H9 (cell line): ENCODE measurements at regions not wholly inside any gene's neighbourhood (a gene's known extent, or its start where the extent isn't known, plus 50 kb on each side); places are given as distances from the start of the nearest gene placed in this dataset.
A peak's percentile ranks its signal among the peaks of the same experiment; 100 is the strongest.

Source experiments
- DNase-seq: peaks from one replicate; pipeline ENCODE4 v3.0.0-alpha.2; 2017
- H2AFZ ChIP-seq: one replicate; pipeline ENCODE4 v1.6.1; 2013; ENCODE audit warnings: mild to moderate bottlenecking, low read length, control low read depth, moderate library complexity
- H2AK5ac ChIP-seq: 2 replicates; pipeline ENCODE4 v1.6.1; 2013; ENCODE audit warnings: low read length, control low read depth, mixed read lengths; ENCODE audit not compliant: insufficient read length
- H2BK120ac ChIP-seq: one replicate; pipeline ENCODE4 v1.6.1; 2013; ENCODE audit warnings: low read depth, mild to moderate bottlenecking, low read length, control low read depth, inconsistent platforms; ENCODE audit not compliant: poor library complexity, severe bottlenecking
- H2BK12ac ChIP-seq: 2 replicates; pipeline ENCODE4 v1.6.1; 2013; ENCODE audit warnings: low read length, control low read depth, mixed read lengths, low read depth; ENCODE audit not compliant: insufficient read length
- H2BK15ac ChIP-seq: 2 replicates; pipeline ENCODE4 v1.6.1; 2013; ENCODE audit warnings: low read depth, low read length, control low read depth
- H2BK20ac ChIP-seq: one replicate; pipeline ENCODE4 v1.6.1; 2013; ENCODE audit warnings: low read depth, mild to moderate bottlenecking, low read length, control low read depth, inconsistent platforms; ENCODE audit not compliant: poor library complexity, severe bottlenecking
- H2BK5ac ChIP-seq: 2 replicates; pipeline ENCODE4 v1.6.1; 2013; ENCODE audit warnings: low read length, control low read depth, mixed read lengths; ENCODE audit not compliant: insufficient read length
- H3K14ac ChIP-seq: 2 replicates; pipeline ENCODE4 v1.6.1; 2013; ENCODE audit warnings: low read length, control low read depth; ENCODE audit not compliant: insufficient read depth
- H3K18ac ChIP-seq: 2 replicates; pipeline ENCODE4 v1.6.1; 2013; ENCODE audit warnings: low read depth, mild to moderate bottlenecking, mixed read lengths, low read length, control low read depth; ENCODE audit not compliant: insufficient read length
- H3K23ac ChIP-seq: 2 replicates; pipeline ENCODE4 v1.6.1; 2013; ENCODE audit warnings: low read length, control low read depth, mixed read lengths, low read depth; ENCODE audit not compliant: insufficient read length
- H3K23me2 ChIP-seq: 2 replicates; pipeline ENCODE4 v1.6.1; 2013; ENCODE audit warnings: low read depth, mild to moderate bottlenecking, mixed read lengths, low read length, control low read depth; ENCODE audit not compliant: insufficient read length, poor library complexity, severe bottlenecking
- H3K27ac ChIP-seq: 2 replicates; pipeline ENCODE4 v1.5.1; 2013; ENCODE audit warnings: low read length, control low read depth, mixed read lengths, low read depth; ENCODE audit not compliant: insufficient read length
- H3K27me3 ChIP-seq: 2 replicates; pipeline ENCODE4 v1.6.1; 2013; ENCODE audit warnings: low read length, control low read depth, inconsistent platforms; ENCODE audit not compliant: insufficient read depth
- H3K4ac ChIP-seq: 2 replicates; pipeline ENCODE4 v1.6.1; 2013; ENCODE audit warnings: low read depth, mild to moderate bottlenecking, control low read depth, inconsistent platforms, low read length, moderate library complexity
- H3K4me1 ChIP-seq: 2 replicates; pipeline ENCODE4 v1.6.1; 2013; ENCODE audit warnings: low read length, control low read depth, inconsistent platforms; ENCODE audit not compliant: insufficient read depth
- H3K4me2 ChIP-seq: 2 replicates; pipeline ENCODE4 v1.6.1; 2013; ENCODE audit warnings: low read length, control low read depth, mixed read lengths; ENCODE audit not compliant: insufficient read length, insufficient read depth
- H3K56ac ChIP-seq: 2 replicates; pipeline ENCODE4 v1.6.1; 2013; ENCODE audit warnings: low read depth, mild to moderate bottlenecking, mixed read lengths, low read length, control low read depth; ENCODE audit not compliant: insufficient read length
- H3K79me1 ChIP-seq: 2 replicates; pipeline ENCODE4 v1.6.1; 2013; ENCODE audit warnings: low read depth, mild to moderate bottlenecking, moderate library complexity, low read length, control low read depth, inconsistent platforms; ENCODE audit not compliant: insufficient read depth, poor library complexity, severe bottlenecking
- H3K79me2 ChIP-seq: 2 replicates; pipeline ENCODE4 v1.6.1; 2013; ENCODE audit warnings: low read length, control low read depth, inconsistent platforms; ENCODE audit not compliant: insufficient read depth
- H3K9ac ChIP-seq: 2 replicates; pipeline ENCODE4 v1.6.1; 2013; ENCODE audit warnings: low read length, control low read depth, mixed read lengths; ENCODE audit not compliant: insufficient read length; ENCODE audit errors: extremely low read depth
- H3K9me3 ChIP-seq: one replicate; pipeline ENCODE4 v1.6.1; 2013; ENCODE audit warnings: low read depth, low read length, inconsistent platforms; ENCODE audit not compliant: control insufficient read depth
- H3T11ph ChIP-seq: one replicate; pipeline ENCODE4 v1.6.1; 2013; ENCODE audit warnings: mild to moderate bottlenecking, low read length, control low read depth, inconsistent platforms
- H4K20me1 ChIP-seq: one replicate; pipeline ENCODE4 v1.6.1; 2013; ENCODE audit not compliant: control insufficient read depth, insufficient read length, insufficient read depth
- H4K5ac ChIP-seq: 2 replicates; pipeline ENCODE4 v1.6.1; 2013; ENCODE audit warnings: low read depth, mild to moderate bottlenecking, mixed read lengths, low read length, control low read depth; ENCODE audit not compliant: insufficient read length
- H4K8ac ChIP-seq: replicated peaks from 2 replicates; pipeline ENCODE4 v1.6.1; 2013; ENCODE audit warnings: low read length, control low read depth, mixed read lengths, low read depth; ENCODE audit not compliant: insufficient read length
- H4K91ac ChIP-seq: 2 replicates; pipeline ENCODE4 v1.6.1; 2013; ENCODE audit warnings: low read depth, mild to moderate bottlenecking, moderate library complexity, mixed read lengths, low read length, control low read depth; ENCODE audit not compliant: insufficient read length
- H3K27ac Mint-ChIP-seq, 3 experiments: 2 replicates in 2 of 3; 3 replicates in 1 of 3; pipeline ENCODE4 v1.8.0; 2020 to 2021; ENCODE audit warnings: mixed read lengths in 3 of 3, mild to moderate bottlenecking in 1 of 3, moderate library complexity in 1 of 3
- H3K27me3 Mint-ChIP-seq: 2 replicates; pipeline ENCODE4 v1.8.0; 2021; ENCODE audit warnings: low read depth, mild to moderate bottlenecking, moderate library complexity, mixed read lengths
- H3K36me3 Mint-ChIP-seq, 3 experiments: 2 replicates in 2 of 3; 3 replicates in 1 of 3; pipeline ENCODE4 v1.8.0; 2020 to 2021; ENCODE audit warnings: low read depth in 3 of 3, mixed read lengths in 3 of 3; ENCODE audit not compliant: insufficient read depth in 1 of 3
- H3K4me1 Mint-ChIP-seq, 2 experiments: 2 replicates each; pipeline ENCODE4 v1.8.0; 2020; ENCODE audit warnings: mixed read lengths in 2 of 2
- H3K4me3 Mint-ChIP-seq, 2 experiments: 2 replicates in 1 of 2; 3 replicates in 1 of 2; pipeline ENCODE4 v1.8.0; 2020 to 2021; ENCODE audit warnings: mild to moderate bottlenecking in 2 of 2, mixed read lengths in 2 of 2, moderate library complexity in 1 of 2
- H3K9me3 Mint-ChIP-seq, 2 experiments: 2 replicates in 1 of 2; 3 replicates in 1 of 2; pipeline ENCODE4 v1.8.0; 2020; ENCODE audit warnings: mild to moderate bottlenecking in 2 of 2, mixed read lengths in 2 of 2, moderate library complexity in 1 of 2
- CTCF ChIP-seq: fragments of 200-600 bp; sonication (generic); conservative IDR thresholded peaks from 3 replicates; pipeline ENCODE4 v1.8.0; 2021; ENCODE audit warnings: antibody characterized with exemption, mild to moderate bottlenecking
- WGBS: extraction: QIAGEN DNeasy Blood & Tissue Kit; methylation state at CpG from one replicate; pipeline ENCODE4 v1.1.7; 2013; ENCODE audit warnings: missing lambda C conversion rate, low lambda C conversion rate, mixed read lengths; ENCODE audit not compliant: insufficient read length; ENCODE audit errors: extremely low coverage; 5-methylcytosine and 5-hydroxymethylcytosine counted together

- Histone ChIP-seq H2BK5ac (no peak overlapping the region), H3K56ac (no peak overlapping the region), H3K79me1 (no peaks in the 10 kb centered on the region), H4K91ac (no peak overlapping the region), H3K4me1 (no peaks in the 10 kb centered on the region), H3K14ac (no peak overlapping the region), H3K79me2 (no peaks in the 10 kb centered on the region), H3K9ac (no peak overlapping the region), H3K23ac (no peak overlapping the region), H2BK120ac (no peak overlapping the region), H3K9me3 (no peaks in the 10 kb centered on the region), H3K4ac (no peak overlapping the region), H3K27me3 (no peaks in the 10 kb centered on the region), H2AK5ac (no peak overlapping the region), H4K20me1 (no peaks in the 10 kb centered on the region), H3K4me2 (no peak overlapping the region), H3K23me2 (no peaks in the 10 kb centered on the region), H3K18ac (no peak overlapping the region), H3T11ph (no peak overlapping the region), H4K8ac (no peak overlapping the region), H2BK15ac (no peak overlapping the region), H2BK20ac (no peak overlapping the region), H4K5ac (no peak overlapping the region), H3K27ac (no peak overlapping the region), H2AFZ (no peak overlapping the region), H2BK12ac (no peak overlapping the region)
- Mint-ChIP-seq H3K36me3 (no peaks in the 10 kb centered on the region), H3K4me3 (no peak overlapping the region), H3K27me3 (peaks cover 4% of the 10 kb centered on the region), H3K4me1 (peaks cover 3 to 4% of the 10 kb centered on the region in 2 experiments; a peak in 2 of 4 replicates), H3K9me3 (no peaks in the 10 kb centered on the region; a peak in 1 of 5 replicates), H3K27ac (peak overlapping the region in 1 of 3 experiments; percentile 21; a peak in 1 of 7 replicates)
- no peak for DNase-seq
- WGBS, result no CpG with 5 or more reads among the region's 26 CpGs
- no peak for TF ChIP-seq CTCF
Measured at GRCh38 chr18:78685980-78686530, 293.6 kb upstream of the SALL3 start.
